ENCODE measurements at regions not wholly inside any gene's neighbourhood (a gene's known extent, or its start where the extent isn't known, plus 50 kb on each side); places are given as distances from the start of the nearest gene placed in this dataset.

GRCh38 chr11:122359081-122359571 is 243.1 kb upstream of the BLID start:
- no peak overlapping the region for H3K4me3 ChIP-seq (ENCODE audit: low read length in 2 of 2)
- Mint-ChIP-seq H3K9me3 (peaks cover 0 to 8% (median 0%) of the 10 kb centered on the region in 8 donors), H3K36me3 (no peaks in the 10 kb centered on the region), H3K27ac (no peak overlapping the region), H3K4me1 (no peaks in the 10 kb centered on the region), H3K27me3 (peaks cover 0 to 5% of the 10 kb centered on the region in 2 donors), H3K4me3 (no peak overlapping the region)
- no peak overlapping the region for H3K27ac ChIP-seq (ENCODE audit: low read depth, low read length)
- H3K9me3 ChIP-seq (ENCODE audit: control insufficient read depth in 1 of 2, low read length in 2 of 2) = no peaks in the 10 kb centered on the region
- intact Hi-C loops (cut with micrococcal nuclease) = no loop called here
- POLR2A ChIA-PET (ENCODE audit: partially characterized antibody) = no interaction called here
- CTCF ChIA-PET (ENCODE audit: partially characterized antibody) = no interaction called here
- H3K27me3 ChIP-seq (ENCODE audit: insufficient read depth, low read length) = no peaks in the 10 kb centered on the region
- no peaks in the 10 kb centered on the region for H3K36me3 ChIP-seq (ENCODE audit: insufficient read depth, low read length)
- H3K4me1 ChIP-seq (ENCODE audit: insufficient read depth, low read length) = no peaks in the 10 kb centered on the region
- DNase-seq = no peak

GRCh38 chr11:122358292-122358691 is 242.3 kb upstream of the BLID start:
- Mint-ChIP-seq H3K27me3 (peaks cover 0 to 3% of the 10 kb centered on the region in 2 donors), H3K9me3 (peaks cover 0 to 8% (median 2%) of the 10 kb centered on the region in 8 donors), H3K4me3 (no peak overlapping the region), H3K36me3 (no peaks in the 10 kb centered on the region), H3K4me1 (no peaks in the 10 kb centered on the region), H3K27ac (no peak overlapping the region)
- no peaks in the 10 kb centered on the region for H3K36me3 ChIP-seq (ENCODE audit: insufficient read depth, low read length)
- ChIA-PET POLR2A (ENCODE audit: partially characterized antibody) (no interaction called here), CTCF (ENCODE audit: partially characterized antibody) (no interaction called here)
- no peaks in the 10 kb centered on the region for H3K9me3 ChIP-seq (ENCODE audit: control insufficient read depth in 1 of 2, low read length in 2 of 2)
- H3K4me1 ChIP-seq (ENCODE audit: insufficient read depth, low read length) = no peaks in the 10 kb centered on the region
- H3K27me3 ChIP-seq (ENCODE audit: insufficient read depth, low read length) = no peaks in the 10 kb centered on the region
- H3K27ac ChIP-seq (ENCODE audit: low read depth, low read length) = no peak overlapping the region
- no peak overlapping the region for H3K4me3 ChIP-seq (ENCODE audit: low read length in 2 of 2)
- intact Hi-C loops (cut with micrococcal nuclease) = no loop called here
- no peak for DNase-seq

GRCh38 chr11:122355968-122356367 is 240.0 kb upstream of the BLID start:
- DNase-seq = no peak
- intact Hi-C loops (cut with micrococcal nuclease) = no loop called here
- Mint-ChIP-seq H3K4me1 (no peaks in the 10 kb centered on the region), H3K4me3 (no peak overlapping the region), H3K9me3 (peaks cover 0 to 9% (median 4%) of the 10 kb centered on the region in 8 donors), H3K27ac (no peak overlapping the region), H3K27me3 (no peaks in the 10 kb centered on the region), H3K36me3 (no peaks in the 10 kb centered on the region)
- H3K36me3 ChIP-seq (ENCODE audit: insufficient read depth, low read length) = no peaks in the 10 kb centered on the region
- ChIA-PET CTCF (ENCODE audit: partially characterized antibody) (no interaction called here), POLR2A (ENCODE audit: partially characterized antibody) (no interaction called here)
- H3K9me3 ChIP-seq (ENCODE audit: control insufficient read depth in 1 of 2, low read length in 2 of 2) = no peaks in the 10 kb centered on the region
- no peaks in the 10 kb centered on the region for H3K4me1 ChIP-seq (ENCODE audit: insufficient read depth, low read length)
- no peak overlapping the region for H3K4me3 ChIP-seq (ENCODE audit: low read length in 2 of 2)
- no peak overlapping the region for H3K27ac ChIP-seq (ENCODE audit: low read depth, low read length)
- H3K27me3 ChIP-seq (ENCODE audit: insufficient read depth, low read length) = no peaks in the 10 kb centered on the region

GRCh38 chr11:122354025-122354697 is 238.1 kb upstream of the BLID start:
- no peak for DNase-seq

GRCh38 chr11:122353561-122353960 is 237.5 kb upstream of the BLID start:
- DNase-seq = no peak
- Mint-ChIP-seq H3K4me1 (no peaks in the 10 kb centered on the region), H3K36me3 (no peaks in the 10 kb centered on the region), H3K9me3 (peaks cover 0 to 13% (median 4%) of the 10 kb centered on the region in 8 donors), H3K4me3 (no peak overlapping the region), H3K27ac (no peak overlapping the region), H3K27me3 (no peaks in the 10 kb centered on the region)
- no peaks in the 10 kb centered on the region for H3K36me3 ChIP-seq (ENCODE audit: insufficient read depth, low read length)
- ChIA-PET POLR2A (ENCODE audit: partially characterized antibody) (no interaction called here), CTCF (ENCODE audit: partially characterized antibody) (no interaction called here)
- no peak overlapping the region for H3K27ac ChIP-seq (ENCODE audit: low read depth, low read length)
- no peaks in the 10 kb centered on the region for H3K27me3 ChIP-seq (ENCODE audit: insufficient read depth, low read length)
- no peaks in the 10 kb centered on the region for H3K9me3 ChIP-seq (ENCODE audit: control insufficient read depth in 1 of 2, low read length in 2 of 2)
- H3K4me3 ChIP-seq (ENCODE audit: low read length in 2 of 2) = no peak overlapping the region
- no peaks in the 10 kb centered on the region for H3K4me1 ChIP-seq (ENCODE audit: insufficient read depth, low read length)
- intact Hi-C loops (cut with micrococcal nuclease) = no loop called here

More at GRCh38 chr11:122354025-122354697, 238.1 kb upstream of the BLID start:
- Mint-ChIP-seq H3K27me3 (no peaks in the 10 kb centered on the region), H3K4me1 (no peaks in the 10 kb centered on the region), H3K27ac (no peak overlapping the region), H3K9me3 (peaks cover 0 to 13% (median 4%) of the 10 kb centered on the region in 8 donors), H3K36me3 (no peaks in the 10 kb centered on the region), H3K4me3 (no peak overlapping the region)
- ChIA-PET CTCF (ENCODE audit: partially characterized antibody) (no interaction called here), POLR2A (ENCODE audit: partially characterized antibody) (no interaction called here)
- Histone ChIP-seq H3K36me3 (ENCODE audit: insufficient read depth, low read length) (no peaks in the 10 kb centered on the region), H3K27me3 (ENCODE audit: insufficient read depth, low read length) (no peaks in the 10 kb centered on the region), H3K27ac (ENCODE audit: low read depth, low read length) (no peak overlapping the region), H3K9me3 (ENCODE audit: control insufficient read depth in 1 of 2, low read length in 2 of 2) (no peaks in the 10 kb centered on the region), H3K4me1 (ENCODE audit: insufficient read depth, low read length) (no peaks in the 10 kb centered on the region), H3K4me3 (ENCODE audit: low read length in 2 of 2) (no peak overlapping the region)
- intact Hi-C loops (cut with micrococcal nuclease) = no loop called here

- H3K4me1 Mint-ChIP-seq = no peaks in the 10 kb centered on the region
- H3K4me3 Mint-ChIP-seq = no peak overlapping the region
- H3K27ac ChIP-seq (ENCODE audit: low read depth, low read length) = no peak overlapping the region
- intact Hi-C loops (cut with micrococcal nuclease) = no loop called here
- H3K36me3 Mint-ChIP-seq = no peaks in the 10 kb centered on the region
- H3K4me3 ChIP-seq (ENCODE audit: low read length in 2 of 2) = no peak overlapping the region
- no peak overlapping the region for H3K27ac Mint-ChIP-seq
- POLR2A ChIA-PET (ENCODE audit: partially characterized antibody) = no interaction called here
- H3K36me3 ChIP-seq (ENCODE audit: insufficient read depth, low read length) = no peaks in the 10 kb centered on the region
- CTCF ChIA-PET (ENCODE audit: partially characterized antibody) = no interaction called here
- H3K4me1 ChIP-seq (ENCODE audit: insufficient read depth, low read length) = no peaks in the 10 kb centered on the region
- H3K27me3 Mint-ChIP-seq = peaks cover 0 to 3% of the 10 kb centered on the region in 2 donors
- no peaks in the 10 kb centered on the region for H3K9me3 ChIP-seq (ENCODE audit: control insufficient read depth in 1 of 2, low read length in 2 of 2)
- H3K9me3 Mint-ChIP-seq = peaks cover 0 to 13% (median 3%) of the 10 kb centered on the region in 8 donors
- no peaks in the 10 kb centered on the region for H3K27me3 ChIP-seq (ENCODE audit: insufficient read depth, low read length)
- DNase-seq = no peak
Measured at GRCh38 chr11:122348659-122349409, 232.8 kb upstream of the BLID start.

- Mint-ChIP-seq H3K27ac (no peak overlapping the region), H3K4me3 (no peak overlapping the region), H3K27me3 (peaks cover 0 to 3% of the 10 kb centered on the region in 2 donors), H3K9me3 (peaks cover 0 to 15% (median 0%) of the 10 kb centered on the region in 8 donors), H3K36me3 (no peaks in the 10 kb centered on the region), H3K4me1 (no peaks in the 10 kb centered on the region)
- H3K9me3 ChIP-seq (ENCODE audit: control insufficient read depth in 1 of 2, low read length in 2 of 2) = no peaks in the 10 kb centered on the region
- DNase-seq = no peak
- ChIA-PET POLR2A (ENCODE audit: partially characterized antibody) (no interaction called here), CTCF (ENCODE audit: partially characterized antibody) (no interaction called here)
- intact Hi-C loops (cut with micrococcal nuclease) = no loop called here
- H3K36me3 ChIP-seq (ENCODE audit: insufficient read depth, low read length) = no peaks in the 10 kb centered on the region
- no peaks in the 10 kb centered on the region for H3K27me3 ChIP-seq (ENCODE audit: insufficient read depth, low read length)
- H3K4me3 ChIP-seq (ENCODE audit: low read length in 2 of 2) = no peak overlapping the region
- no peaks in the 10 kb centered on the region for H3K4me1 ChIP-seq (ENCODE audit: insufficient read depth, low read length)
- H3K27ac ChIP-seq (ENCODE audit: low read depth, low read length) = no peak overlapping the region
Measured at GRCh38 chr11:122346006-122346405, 230.0 kb upstream of the BLID start.
